WTC11 (cell line): ENCODE measurements at regions not wholly inside any gene's neighbourhood (a gene's known extent, or its start where the extent isn't known, plus 50 kb on each side); places are given as distances from the start of the nearest gene placed in this dataset.

Experiments used
- ATAC-seq: fragments of 200-7000 bp; cut with Tn5 transposase; 2 replicates; pipeline ENCODE4 v1.10.0; 2021; ENCODE audit warnings: mild to moderate bottlenecking, moderate library complexity
- CTCF ChIA-PET: fragments of 300-600 bp; sonication (Branson Sonifier 250); formaldehyde crosslinking; loops from one replicate; lab custom pipeline; 2021; ENCODE audit warnings: antibody characterized with exemption; lab: Charles Lee
- POLR2A ChIA-PET: fragments of 350-600 bp; sonication (Branson Sonifier 250); formaldehyde crosslinking; loops from one replicate; lab custom pipeline; 2021; ENCODE audit warnings: antibody characterized with exemption; lab: Charles Lee
- DNase-seq: peaks from one replicate; pipeline ENCODE4 v3.0.0; 2021; ENCODE audit warnings: low spot score
- H3K27ac Mint-ChIP-seq: 2 replicates; pipeline ENCODE4 v1.8.0; 2021; ENCODE audit warnings: mixed read lengths
- H3K27me3 Mint-ChIP-seq: 2 replicates; pipeline ENCODE4 v1.8.0; 2021; ENCODE audit warnings: low read depth, mild to moderate bottlenecking, moderate library complexity, mixed read lengths
- H3K36me3 Mint-ChIP-seq: 2 replicates; pipeline ENCODE4 v1.8.0; 2021; ENCODE audit warnings: mixed read lengths
- H3K4me1 Mint-ChIP-seq: 2 replicates; pipeline ENCODE4 v1.8.0; 2022; ENCODE audit warnings: mixed read lengths
- H3K4me3 Mint-ChIP-seq: 2 replicates; pipeline ENCODE4 v1.8.0; 2021; ENCODE audit warnings: mild to moderate bottlenecking, moderate library complexity, mixed read lengths
- H3K9me3 Mint-ChIP-seq: 2 replicates; pipeline ENCODE4 v1.8.0; 2021; ENCODE audit warnings: mixed read lengths
- CREM ChIP-seq: sonication (generic); formaldehyde crosslinking; IDR thresholded peaks from 2 replicates; pipeline ENCODE4 v1.8.1; 2022; ENCODE audit warnings: mild to moderate bottlenecking, missing genetic modification reagents, moderate library complexity
- IRF2 ChIP-seq: sonication (generic); formaldehyde crosslinking; IDR thresholded peaks from 2 replicates; pipeline ENCODE4 v1.8.0; 2022; ENCODE audit warnings: low read depth, missing genetic modification reagents, borderline replicate concordance
- MXD4 ChIP-seq: fragments of 250-450 bp; sonication (Bioruptor Pico); IDR thresholded peaks from 2 replicates; pipeline ENCODE4 v1.8.0; 2021; ENCODE audit warnings: mild to moderate bottlenecking, moderate library complexity, borderline replicate concordance
- MYBL2 ChIP-seq: sonication (generic); formaldehyde crosslinking; IDR thresholded peaks from 2 replicates; pipeline ENCODE4 v1.8.1; 2023; ENCODE audit warnings: mild to moderate bottlenecking, moderate library complexity, missing genetic modification reagents
- NR1H2 ChIP-seq: sonication (generic); formaldehyde crosslinking; IDR thresholded peaks from 2 replicates; pipeline ENCODE4 v1.9.0; 2021; ENCODE audit warnings: mild to moderate bottlenecking, moderate library complexity, missing genetic modification reagents
- OVOL2 ChIP-seq: fragments of 250-450 bp; sonication (Bioruptor Pico); IDR thresholded peaks from 2 replicates; pipeline ENCODE4 v1.9.0; 2021; ENCODE audit warnings: mild to moderate bottlenecking, borderline replicate concordance
- ZNF138 ChIP-seq: sonication (generic); formaldehyde crosslinking; conservative IDR thresholded peaks from 2 replicates; pipeline ENCODE4 v1.8.1; 2022; ENCODE audit warnings: mild to moderate bottlenecking, moderate library complexity, missing genetic modification reagents
- TF ChIP-seq, protein P1 (sequence below): sonication (generic); formaldehyde crosslinking; IDR thresholded peaks from 2 replicates; pipeline ENCODE4 v1.8.0; 2022; ENCODE audit warnings: mild to moderate bottlenecking, missing genetic modification reagents
- TF ChIP-seq, protein P2 (sequence below): sonication (generic); formaldehyde crosslinking; IDR thresholded peaks from 2 replicates; pipeline ENCODE4 v1.8.0; 2022; ENCODE audit warnings: missing genetic modification reagents
- TF ChIP-seq, protein P3 (sequence below): fragments of 250-450 bp; sonication (Bioruptor Pico); conservative IDR thresholded peaks from 2 replicates; pipeline ENCODE4 v1.9.0; 2021; ENCODE audit warnings: mild to moderate bottlenecking
- TF ChIP-seq, protein P4 (sequence below): sonication (generic); formaldehyde crosslinking; IDR thresholded peaks from 2 replicates; pipeline ENCODE4 v1.8.0; 2023; ENCODE audit warnings: missing genetic modification reagents, mild to moderate bottlenecking, borderline replicate concordance
- TF ChIP-seq, protein P5 (sequence below): fragments of 250-450 bp; sonication (Bioruptor Pico); IDR thresholded peaks from 2 replicates; pipeline ENCODE4 v1.9.0; 2021; ENCODE audit warnings: mild to moderate bottlenecking, borderline replicate concordance

DNA sequence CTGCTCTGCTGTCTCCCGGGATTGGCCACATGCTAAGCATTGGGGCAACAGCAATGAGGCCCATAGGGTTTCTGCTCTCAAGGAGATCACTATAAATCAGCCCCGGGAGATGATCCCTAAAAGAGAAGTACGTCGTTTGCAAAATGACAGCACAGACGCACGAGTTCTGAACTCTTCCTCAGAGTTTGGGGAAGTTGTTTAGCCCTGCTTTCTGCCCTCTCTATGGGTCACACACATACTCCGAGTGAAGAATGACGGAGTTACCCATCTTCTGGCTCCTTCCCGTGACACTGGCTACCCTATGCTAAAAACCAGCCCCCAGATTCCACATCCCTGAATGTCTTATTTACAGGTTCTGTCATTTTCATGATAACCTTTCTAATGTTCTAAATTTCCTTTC is 258.0 kb upstream of the PLEKHG7 start:
- POLR2A ChIA-PET, result no interaction called here
- Mint-ChIP-seq H3K36me3 (peaks cover 7% of the 10 kb centered on the region), H3K27ac (no peak overlapping the region), H3K27me3 (no peaks in the 10 kb centered on the region), H3K4me3 (no peak overlapping the region), H3K9me3 (peaks cover 27% of the 10 kb centered on the region), H3K4me1 (no peaks in the 10 kb centered on the region)
- TF ChIP-seq, protein P1, sequence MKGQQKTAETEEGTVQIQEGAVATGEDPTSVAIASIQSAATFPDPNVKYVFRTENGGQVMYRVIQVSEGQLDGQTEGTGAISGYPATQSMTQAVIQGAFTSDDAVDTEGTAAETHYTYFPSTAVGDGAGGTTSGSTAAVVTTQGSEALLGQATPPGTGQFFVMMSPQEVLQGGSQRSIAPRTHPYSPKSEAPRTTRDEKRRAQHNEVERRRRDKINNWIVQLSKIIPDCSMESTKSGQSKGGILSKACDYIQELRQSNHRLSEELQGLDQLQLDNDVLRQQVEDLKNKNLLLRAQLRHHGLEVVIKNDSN, result no peak
- no peak for TF ChIP-seq MXD4 (CRISPR knock-in tag)
- TF ChIP-seq OVOL2, result no peak
- TF ChIP-seq, protein P2, sequence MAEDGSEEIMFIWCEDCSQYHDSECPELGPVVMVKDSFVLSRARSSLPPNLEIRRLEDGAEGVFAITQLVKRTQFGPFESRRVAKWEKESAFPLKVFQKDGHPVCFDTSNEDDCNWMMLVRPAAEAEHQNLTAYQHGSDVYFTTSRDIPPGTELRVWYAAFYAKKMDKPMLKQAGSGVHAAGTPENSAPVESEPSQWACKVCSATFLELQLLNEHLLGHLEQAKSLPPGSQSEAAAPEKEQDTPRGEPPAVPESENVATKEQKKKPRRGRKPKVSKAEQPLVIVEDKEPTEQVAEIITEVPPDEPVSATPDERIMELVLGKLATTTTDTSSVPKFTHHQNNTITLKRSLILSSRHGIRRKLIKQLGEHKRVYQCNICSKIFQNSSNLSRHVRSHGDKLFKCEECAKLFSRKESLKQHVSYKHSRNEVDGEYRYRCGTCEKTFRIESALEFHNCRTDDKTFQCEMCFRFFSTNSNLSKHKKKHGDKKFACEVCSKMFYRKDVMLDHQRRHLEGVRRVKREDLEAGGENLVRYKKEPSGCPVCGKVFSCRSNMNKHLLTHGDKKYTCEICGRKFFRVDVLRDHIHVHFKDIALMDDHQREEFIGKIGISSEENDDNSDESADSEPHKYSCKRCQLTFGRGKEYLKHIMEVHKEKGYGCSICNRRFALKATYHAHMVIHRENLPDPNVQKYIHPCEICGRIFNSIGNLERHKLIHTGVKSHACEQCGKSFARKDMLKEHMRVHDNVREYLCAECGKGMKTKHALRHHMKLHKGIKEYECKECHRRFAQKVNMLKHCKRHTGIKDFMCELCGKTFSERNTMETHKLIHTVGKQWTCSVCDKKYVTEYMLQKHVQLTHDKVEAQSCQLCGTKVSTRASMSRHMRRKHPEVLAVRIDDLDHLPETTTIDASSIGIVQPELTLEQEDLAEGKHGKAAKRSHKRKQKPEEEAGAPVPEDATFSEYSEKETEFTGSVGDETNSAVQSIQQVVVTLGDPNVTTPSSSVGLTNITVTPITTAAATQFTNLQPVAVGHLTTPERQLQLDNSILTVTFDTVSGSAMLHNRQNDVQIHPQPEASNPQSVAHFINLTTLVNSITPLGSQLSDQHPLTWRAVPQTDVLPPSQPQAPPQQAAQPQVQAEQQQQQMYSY (CRISPR knock-in tag), result no peak
- TF ChIP-seq, protein P3, sequence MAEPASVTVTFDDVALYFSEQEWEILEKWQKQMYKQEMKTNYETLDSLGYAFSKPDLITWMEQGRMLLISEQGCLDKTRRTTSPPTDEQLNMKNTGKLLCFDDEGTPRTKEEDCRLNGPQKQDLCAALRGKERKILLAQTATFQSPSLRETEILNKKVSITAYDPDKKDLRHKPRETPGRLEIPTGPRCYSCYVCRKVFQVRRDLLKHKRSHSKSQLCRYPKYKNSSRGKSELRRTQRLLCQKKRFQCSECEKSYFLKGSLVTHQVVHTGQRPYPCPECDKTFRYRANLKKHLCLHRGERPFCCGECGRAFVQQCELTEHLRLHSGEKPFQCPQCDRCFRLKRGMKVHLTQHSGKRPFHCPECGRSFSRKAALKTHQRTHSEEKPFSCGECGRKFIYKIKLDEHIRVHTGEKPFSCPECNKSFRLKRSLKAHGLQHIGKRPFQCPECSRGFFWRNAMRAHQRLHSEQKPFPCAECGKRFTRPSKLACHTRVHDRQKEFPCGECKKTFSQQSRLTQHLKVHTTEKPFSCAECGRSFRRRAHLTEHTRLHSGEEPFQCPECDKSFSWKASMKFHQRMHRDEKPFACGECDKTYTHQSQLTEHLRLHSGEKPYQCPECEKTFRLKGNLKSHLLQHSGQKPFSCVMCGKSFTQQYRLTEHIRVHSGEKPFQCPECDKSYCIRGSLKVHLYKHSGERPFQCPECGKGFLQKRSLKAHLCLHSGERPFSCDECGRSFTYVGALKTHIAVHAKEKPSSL (CRISPR knock-in tag), result no peak
- no peak for TF ChIP-seq NR1H2
- TF ChIP-seq CREM (CRISPR knock-in tag), result no peak
- TF ChIP-seq ZNF138, result no peak
- TF ChIP-seq MYBL2, result no peak
- TF ChIP-seq, protein P4, sequence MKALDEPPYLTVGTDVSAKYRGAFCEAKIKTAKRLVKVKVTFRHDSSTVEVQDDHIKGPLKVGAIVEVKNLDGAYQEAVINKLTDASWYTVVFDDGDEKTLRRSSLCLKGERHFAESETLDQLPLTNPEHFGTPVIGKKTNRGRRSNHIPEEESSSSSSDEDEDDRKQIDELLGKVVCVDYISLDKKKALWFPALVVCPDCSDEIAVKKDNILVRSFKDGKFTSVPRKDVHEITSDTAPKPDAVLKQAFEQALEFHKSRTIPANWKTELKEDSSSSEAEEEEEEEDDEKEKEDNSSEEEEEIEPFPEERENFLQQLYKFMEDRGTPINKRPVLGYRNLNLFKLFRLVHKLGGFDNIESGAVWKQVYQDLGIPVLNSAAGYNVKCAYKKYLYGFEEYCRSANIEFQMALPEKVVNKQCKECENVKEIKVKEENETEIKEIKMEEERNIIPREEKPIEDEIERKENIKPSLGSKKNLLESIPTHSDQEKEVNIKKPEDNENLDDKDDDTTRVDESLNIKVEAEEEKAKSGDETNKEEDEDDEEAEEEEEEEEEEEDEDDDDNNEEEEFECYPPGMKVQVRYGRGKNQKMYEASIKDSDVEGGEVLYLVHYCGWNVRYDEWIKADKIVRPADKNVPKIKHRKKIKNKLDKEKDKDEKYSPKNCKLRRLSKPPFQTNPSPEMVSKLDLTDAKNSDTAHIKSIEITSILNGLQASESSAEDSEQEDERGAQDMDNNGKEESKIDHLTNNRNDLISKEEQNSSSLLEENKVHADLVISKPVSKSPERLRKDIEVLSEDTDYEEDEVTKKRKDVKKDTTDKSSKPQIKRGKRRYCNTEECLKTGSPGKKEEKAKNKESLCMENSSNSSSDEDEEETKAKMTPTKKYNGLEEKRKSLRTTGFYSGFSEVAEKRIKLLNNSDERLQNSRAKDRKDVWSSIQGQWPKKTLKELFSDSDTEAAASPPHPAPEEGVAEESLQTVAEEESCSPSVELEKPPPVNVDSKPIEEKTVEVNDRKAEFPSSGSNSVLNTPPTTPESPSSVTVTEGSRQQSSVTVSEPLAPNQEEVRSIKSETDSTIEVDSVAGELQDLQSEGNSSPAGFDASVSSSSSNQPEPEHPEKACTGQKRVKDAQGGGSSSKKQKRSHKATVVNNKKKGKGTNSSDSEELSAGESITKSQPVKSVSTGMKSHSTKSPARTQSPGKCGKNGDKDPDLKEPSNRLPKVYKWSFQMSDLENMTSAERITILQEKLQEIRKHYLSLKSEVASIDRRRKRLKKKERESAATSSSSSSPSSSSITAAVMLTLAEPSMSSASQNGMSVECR, result no peak
- TF ChIP-seq, protein P5, sequence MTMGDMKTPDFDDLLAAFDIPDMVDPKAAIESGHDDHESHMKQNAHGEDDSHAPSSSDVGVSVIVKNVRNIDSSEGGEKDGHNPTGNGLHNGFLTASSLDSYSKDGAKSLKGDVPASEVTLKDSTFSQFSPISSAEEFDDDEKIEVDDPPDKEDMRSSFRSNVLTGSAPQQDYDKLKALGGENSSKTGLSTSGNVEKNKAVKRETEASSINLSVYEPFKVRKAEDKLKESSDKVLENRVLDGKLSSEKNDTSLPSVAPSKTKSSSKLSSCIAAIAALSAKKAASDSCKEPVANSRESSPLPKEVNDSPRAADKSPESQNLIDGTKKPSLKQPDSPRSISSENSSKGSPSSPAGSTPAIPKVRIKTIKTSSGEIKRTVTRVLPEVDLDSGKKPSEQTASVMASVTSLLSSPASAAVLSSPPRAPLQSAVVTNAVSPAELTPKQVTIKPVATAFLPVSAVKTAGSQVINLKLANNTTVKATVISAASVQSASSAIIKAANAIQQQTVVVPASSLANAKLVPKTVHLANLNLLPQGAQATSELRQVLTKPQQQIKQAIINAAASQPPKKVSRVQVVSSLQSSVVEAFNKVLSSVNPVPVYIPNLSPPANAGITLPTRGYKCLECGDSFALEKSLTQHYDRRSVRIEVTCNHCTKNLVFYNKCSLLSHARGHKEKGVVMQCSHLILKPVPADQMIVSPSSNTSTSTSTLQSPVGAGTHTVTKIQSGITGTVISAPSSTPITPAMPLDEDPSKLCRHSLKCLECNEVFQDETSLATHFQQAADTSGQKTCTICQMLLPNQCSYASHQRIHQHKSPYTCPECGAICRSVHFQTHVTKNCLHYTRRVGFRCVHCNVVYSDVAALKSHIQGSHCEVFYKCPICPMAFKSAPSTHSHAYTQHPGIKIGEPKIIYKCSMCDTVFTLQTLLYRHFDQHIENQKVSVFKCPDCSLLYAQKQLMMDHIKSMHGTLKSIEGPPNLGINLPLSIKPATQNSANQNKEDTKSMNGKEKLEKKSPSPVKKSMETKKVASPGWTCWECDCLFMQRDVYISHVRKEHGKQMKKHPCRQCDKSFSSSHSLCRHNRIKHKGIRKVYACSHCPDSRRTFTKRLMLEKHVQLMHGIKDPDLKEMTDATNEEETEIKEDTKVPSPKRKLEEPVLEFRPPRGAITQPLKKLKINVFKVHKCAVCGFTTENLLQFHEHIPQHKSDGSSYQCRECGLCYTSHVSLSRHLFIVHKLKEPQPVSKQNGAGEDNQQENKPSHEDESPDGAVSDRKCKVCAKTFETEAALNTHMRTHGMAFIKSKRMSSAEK (CRISPR knock-in tag), result no peak
- TF ChIP-seq IRF2 (CRISPR knock-in tag), result no peak
- CTCF ChIA-PET, result no interaction called here
- DNase-seq, result no peak
- ATAC-seq, result no peak
